Body of pancreas (tissue), 4 donors: ENCODE measurements at regions not wholly inside any gene's neighbourhood (a gene's known extent, or its start where the extent isn't known, plus 50 kb on each side); places are given as distances from the start of the nearest gene placed in this dataset.

Experiments used
- ATAC-seq: fragments of 150-250 bp; one replicate; pipeline ENCODE4 v1.9.1; 2016
- DNase-seq, 4 donors: peaks; one replicate each; pipeline ENCODE4 v3.0.0-alpha.2; 2019
- H3K27ac ChIP-seq, 4 donors: fragments of 200-600 bp; sonication (generic); 1 replicate in 3 of 4; 2 replicates in 1 of 4; pipeline versions ENCODE4 v1.5.1 to v1.6.1; 2016 to 2019; ENCODE audit warnings: mild to moderate bottlenecking in 1 of 4, mixed read lengths in 1 of 4, moderate library complexity in 1 of 4
- H3K27me3 ChIP-seq, 2 donors: fragments of 200-600 bp; sonication (generic); one replicate each; pipeline ENCODE4 v1.6.0; 2016; ENCODE audit warnings: mild to moderate bottlenecking in 1 of 2
- H3K36me3 ChIP-seq, 2 donors: fragments of 200-600 bp; sonication (generic); replicated peaks in 1 of 2; 2 replicates each; pipeline ENCODE4 v1.5.1; 2016; ENCODE audit warnings: low read depth in 2 of 2; ENCODE audit not compliant: insufficient read depth in 1 of 2
- H3K4me1 ChIP-seq: fragments of 200-600 bp; sonication (generic); one replicate; pipeline ENCODE4 v1.6.0; 2016
- H3K4me3 ChIP-seq, 2 donors: fragments of 200-600 bp; sonication (generic); 1 replicate in 1 of 2; 2 replicates in 1 of 2; pipeline ENCODE4 v1.5.1; 2016 to 2019
- H3K9me3 ChIP-seq, 3 donors: fragments of 200-600 bp; sonication (generic); 1 replicate in 2 of 3; 2 replicates in 1 of 3; pipeline ENCODE4 v1.5.1; 2016
- CTCF ChIP-seq, 7 experiments: fragments of 450-650 bp in 4 of 7; fragments of 200-600 bp in 3 of 7; sonication (generic) in 3 of 7; IDR thresholded peaks; one replicate each; pipeline ENCODE4 v1.5.1; 2016 to 2019; ENCODE audit warnings: antibody characterized with exemption in 7 of 7
- POLR2A ChIP-seq, 3 donors: fragments of 450-650 bp; IDR thresholded peaks; one replicate each; pipeline ENCODE4 v1.6.1; 2016; ENCODE audit warnings: antibody characterized with exemption in 3 of 3, mild to moderate bottlenecking in 2 of 3
- WGBS, 2 donors: methylation state at CpG; one replicate each; pipeline ENCODE4 v1.1.5; 2017; 5-methylcytosine and 5-hydroxymethylcytosine counted together
- intact Hi-C: fragments of 100-400 bp; cut with DNase I; formaldehyde crosslinking; loops from one replicate; pipeline ENCODE4 v1.15.1; 2023

DNA sequence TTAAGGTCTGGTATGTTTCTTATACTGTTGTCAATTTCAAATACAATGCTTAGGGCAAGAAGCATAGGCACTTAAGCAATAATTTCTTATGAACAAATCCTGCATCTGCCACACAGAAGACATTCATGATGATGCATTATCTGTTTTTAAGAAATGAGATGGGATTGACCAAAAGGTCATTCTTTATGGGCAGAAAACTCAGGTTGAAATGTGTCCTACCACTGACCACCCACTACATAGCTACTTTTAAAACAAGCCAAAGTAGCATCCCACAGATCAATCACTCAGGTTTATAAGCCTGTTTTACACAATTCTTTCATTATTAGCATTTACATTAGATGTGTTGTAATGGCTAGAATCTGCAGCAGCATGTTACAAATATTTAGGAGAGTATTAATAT is 617.8 kb downstream of the PCDH7 start:
- no peaks in the 10 kb centered on the region for H3K36me3 ChIP-seq
- H3K27ac ChIP-seq: no peak overlapping the region
- H3K4me3 ChIP-seq: no peak overlapping the region
- ATAC-seq (no peak), DNase-seq (no peak)
- no peaks in the 10 kb centered on the region for H3K4me1 ChIP-seq
- H3K27me3 ChIP-seq: no peaks in the 10 kb centered on the region
- intact Hi-C loops: no loop called here
- TF ChIP-seq POLR2A (IDR thresholded peaks at IDR 0.05) (no peak), CTCF (IDR thresholded peaks at IDR 0.05) (no peak)
- no peaks in the 10 kb centered on the region for H3K9me3 ChIP-seq

DNA sequence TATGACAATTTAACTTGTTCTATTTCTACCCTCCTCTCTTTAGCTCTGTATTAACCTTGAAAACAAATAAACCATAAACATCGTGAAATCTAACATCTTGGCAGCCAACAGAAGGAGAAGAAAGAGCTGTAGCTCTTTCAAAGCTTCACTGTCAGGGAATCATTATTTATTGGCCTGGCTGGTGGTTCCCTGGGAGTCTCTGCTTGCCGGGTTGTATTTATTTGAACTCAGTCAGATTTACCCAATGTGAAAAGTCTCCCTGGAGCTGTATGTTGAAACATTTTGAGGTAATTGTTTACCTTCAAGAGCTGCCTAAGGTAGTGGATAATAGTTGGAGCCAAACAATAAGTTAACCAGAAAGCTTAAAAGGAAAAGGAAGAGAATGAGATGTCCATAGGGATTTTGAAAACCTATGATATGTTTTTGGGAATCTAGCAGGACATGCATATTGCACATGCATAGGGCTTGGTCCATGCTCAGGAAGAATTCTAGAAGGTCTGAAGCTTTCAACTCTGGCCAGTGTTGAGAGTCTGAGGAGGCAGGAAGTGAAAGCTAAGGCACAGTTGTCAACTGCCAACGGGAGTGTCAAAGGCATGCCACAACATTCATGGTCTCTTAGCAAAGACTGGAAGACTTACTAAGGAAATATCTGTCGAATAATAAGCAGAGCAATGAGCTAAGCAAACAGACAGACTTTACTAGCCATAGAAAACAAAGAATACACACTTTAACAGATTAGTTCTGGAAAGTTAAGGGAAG is 621.6 kb downstream of the PCDH7 start:
- H3K9me3 ChIP-seq: no peaks in the 10 kb centered on the region
- DNase-seq (no peak), ATAC-seq (no peak)
- intact Hi-C loops: no loop called here
- TF ChIP-seq POLR2A (IDR thresholded peaks at IDR 0.05) (no peak), CTCF (IDR thresholded peaks at IDR 0.05) (no peak)
- no peaks in the 10 kb centered on the region for H3K27me3 ChIP-seq
- WGBS, 2 donors: 40 to 43% methylated on average over 4 of the region's 4 CpGs
- no peak overlapping the region for H3K27ac ChIP-seq
- no peaks in the 10 kb centered on the region for H3K36me3 ChIP-seq
- H3K4me3 ChIP-seq: no peak overlapping the region
- no peaks in the 10 kb centered on the region for H3K4me1 ChIP-seq

DNA sequence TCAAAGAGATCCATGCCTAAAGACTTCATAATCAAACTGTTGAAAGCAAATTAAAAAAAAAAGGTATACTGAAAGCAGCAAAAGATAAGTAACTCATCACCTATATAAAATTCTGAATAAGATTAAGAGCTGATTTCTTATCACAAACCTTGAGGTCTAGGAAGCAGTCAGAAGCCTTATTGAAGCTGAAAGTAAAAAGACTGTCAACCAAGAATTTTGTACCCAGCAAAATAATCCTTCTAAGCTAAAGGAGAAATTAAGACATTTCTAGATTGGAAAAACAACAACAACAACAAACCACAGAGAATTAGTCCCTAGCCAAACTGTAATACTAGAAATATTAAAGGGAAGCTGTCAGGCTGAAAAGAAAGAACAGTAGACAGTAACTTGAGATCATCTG is 622.9 kb downstream of the PCDH7 start:
- intact Hi-C loops: no loop called here
- no peaks in the 10 kb centered on the region for H3K9me3 ChIP-seq
- H3K27ac ChIP-seq: no peak overlapping the region
- no peak for ATAC-seq
- no peaks in the 10 kb centered on the region for H3K36me3 ChIP-seq
- TF ChIP-seq CTCF (IDR thresholded peaks at IDR 0.05): no peak
- no peak for TF ChIP-seq POLR2A (IDR thresholded peaks at IDR 0.05)
- no peaks in the 10 kb centered on the region for H3K27me3 ChIP-seq
- no peak for DNase-seq
- H3K4me3 ChIP-seq: no peak overlapping the region
- no peaks in the 10 kb centered on the region for H3K4me1 ChIP-seq

- H3K27me3 ChIP-seq: no peaks in the 10 kb centered on the region
Observed at GRCh38 chr4:31349907-31350306, 629.7 kb downstream of the PCDH7 start.

More at GRCh38 chr4:31349907-31350306, 629.7 kb downstream of the PCDH7 start:
- Histone ChIP-seq H3K4me1 (no peaks in the 10 kb centered on the region), H3K27ac (no peak overlapping the region), H3K36me3 (no peaks in the 10 kb centered on the region), H3K9me3 (no peaks in the 10 kb centered on the region), H3K4me3 (no peak overlapping the region)
- TF ChIP-seq POLR2A (IDR thresholded peaks at IDR 0.05) (no peak), CTCF (IDR thresholded peaks at IDR 0.05) (no peak)
- DNase-seq (no peak), ATAC-seq (no peak)
- 8 to 14% methylated on average over 1 of the region's 1 CpG for WGBS, 2 donors
- intact Hi-C loops: no loop called here
